Kidney (tissue), 13 donors: ENCODE measurements at regions not wholly inside any gene's neighbourhood (a gene's known extent, or its start where the extent isn't known, plus 50 kb on each side); places are given as distances from the start of the nearest gene placed in this dataset.

Source experiments
- DNase-seq, 5 donors: peaks; one replicate each; pipeline ENCODE4 v3.0.0-alpha.2; 2013 to 2020
- FAIRE-seq: peaks from 2 replicates; lab custom pipeline; 2012; peaks lifted over from hg19 to GRCh38; lab: Jason Lieb, UNC
- H3K27ac ChIP-seq, 2 donors: one replicate each; pipeline ENCODE4 v1.7.0; 2013; ENCODE audit warnings: low read depth in 2 of 2, low read length in 2 of 2, inconsistent platforms in 1 of 2
- H3K27me3 ChIP-seq: one replicate; pipeline ENCODE4 v1.7.1; 2013; ENCODE audit warnings: low read length, inconsistent platforms; ENCODE audit not compliant: control insufficient read depth, insufficient read depth
- H3K36me3 ChIP-seq, 3 donors: one replicate each; pipeline versions ENCODE4 v1.7.0 to v1.7.1; 2013; ENCODE audit warnings: low read length in 3 of 3, control low read depth in 1 of 3, inconsistent platforms in 1 of 3; ENCODE audit not compliant: insufficient read depth in 3 of 3, control insufficient read depth in 2 of 3
- H3K4me1 ChIP-seq, 3 donors: one replicate each; pipeline versions ENCODE4 v1.7.0 to v1.7.1; 2013; ENCODE audit warnings: low read length in 3 of 3, inconsistent platforms in 1 of 3, low read depth in 1 of 3; ENCODE audit not compliant: control insufficient read depth in 2 of 3, insufficient read depth in 2 of 3
- H3K4me3 ChIP-seq, 3 donors: one replicate each; pipeline versions ENCODE4 v1.7.0 to v1.8.1; 2013; ENCODE audit warnings: low read length in 3 of 3, control low read depth in 1 of 3, inconsistent platforms in 1 of 3
- H3K9ac ChIP-seq, 3 donors: one replicate each; pipeline versions ENCODE4 v1.7.0 to v1.7.1; 2013; ENCODE audit warnings: low read length in 3 of 3, control low read depth in 1 of 3, inconsistent platforms in 1 of 3
- H3K9me3 ChIP-seq, 3 donors: one replicate each; pipeline versions ENCODE4 v1.7.0 to v1.7.1; 2013; ENCODE audit warnings: low read length in 3 of 3, control low read depth in 1 of 3, inconsistent platforms in 1 of 3; ENCODE audit not compliant: control insufficient read depth in 2 of 3, insufficient read depth in 1 of 3
- CTCF ChIP-seq: IDR thresholded peaks from 3 replicates; pipeline ENCODE4 v1.5.1; 2012; ENCODE audit warnings: mild to moderate bottlenecking, moderate library complexity, borderline replicate concordance; ENCODE audit not compliant: insufficient read depth; ENCODE audit errors: extremely low read depth
- intact Hi-C: fragments of 100-400 bp; cut with DNase I; formaldehyde crosslinking; loops from one replicate; pipeline ENCODE4 v1.11.1; 2022
- donor health status: control.
- donor health status: control.
- donor health status: control.
- donor health status: control.
- donor health status: control.
- donor health status: DM: yes; HTN: yes; CAD: no.
- donor health status: Normal renal cell carcinoma (clear cell type).

- H3K27me3 ChIP-seq, result no peaks in the 10 kb centered on the region
- no peaks in the 10 kb centered on the region for H3K36me3 ChIP-seq
- DNase-seq, result no peak
- TF ChIP-seq CTCF, result no peak
- no peaks in the 10 kb centered on the region for H3K9me3 ChIP-seq
- no peak overlapping the region for H3K4me3 ChIP-seq
- H3K27ac ChIP-seq, result no peak overlapping the region
- intact Hi-C loops, result no loop called here
- FAIRE-seq, result no peak
- no peaks in the 10 kb centered on the region for H3K4me1 ChIP-seq
- no peak overlapping the region for H3K9ac ChIP-seq
These were observed 333.3 kb downstream of the SLC16A7 start for GRCh38 chr12:59929110-59929509.

GRCh38 chr12:59934486-59934885, 338.7 kb downstream of the SLC16A7 start:
- H3K4me1 ChIP-seq, result no peaks in the 10 kb centered on the region
- DNase-seq (no peak), FAIRE-seq (no peak)
- TF ChIP-seq CTCF, result no peak
- H3K27ac ChIP-seq, result no peak overlapping the region
- H3K27me3 ChIP-seq, result no peaks in the 10 kb centered on the region
- H3K36me3 ChIP-seq, result no peaks in the 10 kb centered on the region
- H3K9me3 ChIP-seq, result no peaks in the 10 kb centered on the region
- no peak overlapping the region for H3K4me3 ChIP-seq
- intact Hi-C loops, result no loop called here
- H3K9ac ChIP-seq, result no peak overlapping the region

- H3K27ac ChIP-seq, result no peak overlapping the region
- no peak for TF ChIP-seq CTCF
- H3K9ac ChIP-seq, result no peak overlapping the region
- H3K4me3 ChIP-seq, result no peak overlapping the region
- FAIRE-seq, result no peak
- intact Hi-C loops, result no loop called here
- H3K4me1 ChIP-seq, result no peaks in the 10 kb centered on the region
- no peaks in the 10 kb centered on the region for H3K9me3 ChIP-seq
- no peak for DNase-seq
- no peaks in the 10 kb centered on the region for H3K27me3 ChIP-seq
- H3K36me3 ChIP-seq, result no peaks in the 10 kb centered on the region
These were observed 340.7 kb downstream of the SLC16A7 start for GRCh38 chr12:59936534-59936933.

GRCh38 chr12:59937148-59937547, 341.3 kb downstream of the SLC16A7 start:
- FAIRE-seq (no peak), DNase-seq (no peak)
- intact Hi-C loops, result no loop called here
- Histone ChIP-seq H3K9me3 (no peaks in the 10 kb centered on the region), H3K4me1 (no peaks in the 10 kb centered on the region), H3K36me3 (no peaks in the 10 kb centered on the region), H3K4me3 (no peak overlapping the region), H3K9ac (no peak overlapping the region), H3K27ac (no peak overlapping the region), H3K27me3 (no peaks in the 10 kb centered on the region)
- TF ChIP-seq CTCF, result no peak
